Nephron (organoid): ENCODE measurements at regions not wholly inside any gene's neighbourhood (a gene's known extent, or its start where the extent isn't known, plus 50 kb on each side); places are given as distances from the start of the nearest gene placed in this dataset.

Experiments
- H3K27ac Mint-ChIP-seq, 3 experiments: 2 replicates each; pipeline ENCODE4 v1.8.0; 2020; ENCODE audit warnings: mixed read lengths in 3 of 3, mild to moderate bottlenecking in 2 of 3, moderate library complexity in 1 of 3
- H3K27me3 Mint-ChIP-seq: 2 replicates; pipeline ENCODE4 v1.8.0; 2021; ENCODE audit warnings: low read depth, mild to moderate bottlenecking, moderate library complexity, mixed read lengths
- H3K36me3 Mint-ChIP-seq: 2 replicates; pipeline ENCODE4 v1.8.0; 2020; ENCODE audit warnings: low read depth, mixed read lengths
- H3K4me1 Mint-ChIP-seq: 2 replicates; pipeline ENCODE4 v1.8.0; 2020; ENCODE audit warnings: mixed read lengths
- H3K4me3 Mint-ChIP-seq, 3 experiments: 2 replicates each; pipeline ENCODE4 v1.8.0; 2020; ENCODE audit warnings: mild to moderate bottlenecking in 3 of 3, mixed read lengths in 3 of 3, moderate library complexity in 2 of 3
- H3K9me3 Mint-ChIP-seq: 2 replicates; pipeline ENCODE4 v1.8.0; 2020; ENCODE audit warnings: mixed read lengths
- TF ChIP-seq, protein P1 (sequence below), 3 experiments: fragments of 200-600 bp; sonication (generic); IDR thresholded peaks; one replicate each; pipeline ENCODE4 v1.5.0; 2021; ENCODE audit warnings: antibody characterized with exemption in 3 of 3; ENCODE audit not compliant: unreplicated experiment in 3 of 3

DNA sequence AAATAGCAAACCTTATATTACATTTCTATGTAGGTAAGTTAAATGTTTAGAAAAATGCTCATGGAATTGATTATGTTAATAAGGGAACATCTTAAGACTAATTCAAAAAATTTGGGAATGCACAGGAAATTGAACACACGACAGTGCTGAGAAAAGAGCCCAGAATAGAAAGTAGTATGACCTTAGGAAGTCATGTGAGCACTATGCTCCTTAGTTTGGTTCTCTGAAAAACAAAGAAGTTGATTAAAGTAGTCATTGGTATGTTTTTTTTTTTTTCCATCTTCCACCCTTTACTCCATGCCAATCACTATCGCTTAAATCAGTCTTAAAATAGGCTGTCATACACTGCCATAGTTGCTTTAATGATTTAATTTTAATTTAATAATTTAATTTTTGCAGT is 242.9 kb downstream of the ANKRD7 start:
- Mint-ChIP-seq H3K4me3 (no peak overlapping the region), H3K36me3 (no peaks in the 10 kb centered on the region), H3K27me3 (no peaks in the 10 kb centered on the region), H3K9me3 (no peaks in the 10 kb centered on the region), H3K4me1 (no peaks in the 10 kb centered on the region), H3K27ac (no peak overlapping the region)
- TF ChIP-seq, protein P1, sequence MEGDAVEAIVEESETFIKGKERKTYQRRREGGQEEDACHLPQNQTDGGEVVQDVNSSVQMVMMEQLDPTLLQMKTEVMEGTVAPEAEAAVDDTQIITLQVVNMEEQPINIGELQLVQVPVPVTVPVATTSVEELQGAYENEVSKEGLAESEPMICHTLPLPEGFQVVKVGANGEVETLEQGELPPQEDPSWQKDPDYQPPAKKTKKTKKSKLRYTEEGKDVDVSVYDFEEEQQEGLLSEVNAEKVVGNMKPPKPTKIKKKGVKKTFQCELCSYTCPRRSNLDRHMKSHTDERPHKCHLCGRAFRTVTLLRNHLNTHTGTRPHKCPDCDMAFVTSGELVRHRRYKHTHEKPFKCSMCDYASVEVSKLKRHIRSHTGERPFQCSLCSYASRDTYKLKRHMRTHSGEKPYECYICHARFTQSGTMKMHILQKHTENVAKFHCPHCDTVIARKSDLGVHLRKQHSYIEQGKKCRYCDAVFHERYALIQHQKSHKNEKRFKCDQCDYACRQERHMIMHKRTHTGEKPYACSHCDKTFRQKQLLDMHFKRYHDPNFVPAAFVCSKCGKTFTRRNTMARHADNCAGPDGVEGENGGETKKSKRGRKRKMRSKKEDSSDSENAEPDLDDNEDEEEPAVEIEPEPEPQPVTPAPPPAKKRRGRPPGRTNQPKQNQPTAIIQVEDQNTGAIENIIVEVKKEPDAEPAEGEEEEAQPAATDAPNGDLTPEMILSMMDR (IDR thresholded peaks at IDR 0.05; ENCODE audit: unreplicated experiment in 3 of 3): no peak

DNA sequence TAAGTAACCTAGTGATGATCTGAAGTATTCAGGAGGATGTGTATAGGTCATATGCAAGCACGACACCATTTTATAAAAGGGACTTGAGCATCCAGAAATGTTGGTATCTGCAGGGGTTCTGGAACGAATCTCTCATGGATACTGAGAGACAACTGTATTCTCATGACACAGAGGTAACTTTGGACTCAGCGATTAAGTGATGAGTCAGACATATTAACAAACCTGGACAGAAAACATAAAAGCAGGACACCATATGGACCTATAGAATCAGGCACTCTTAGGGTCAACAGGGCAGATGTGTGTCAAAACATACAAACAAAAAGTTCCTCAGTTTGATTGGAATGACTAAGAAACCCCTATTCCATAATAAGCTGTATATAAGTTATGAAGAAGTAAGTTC is 248.1 kb downstream of the ANKRD7 start:
- no peaks in the 10 kb centered on the region for H3K36me3 Mint-ChIP-seq
- TF ChIP-seq, protein P1 (IDR thresholded peaks at IDR 0.05; ENCODE audit: unreplicated experiment in 3 of 3): no peak

DNA sequence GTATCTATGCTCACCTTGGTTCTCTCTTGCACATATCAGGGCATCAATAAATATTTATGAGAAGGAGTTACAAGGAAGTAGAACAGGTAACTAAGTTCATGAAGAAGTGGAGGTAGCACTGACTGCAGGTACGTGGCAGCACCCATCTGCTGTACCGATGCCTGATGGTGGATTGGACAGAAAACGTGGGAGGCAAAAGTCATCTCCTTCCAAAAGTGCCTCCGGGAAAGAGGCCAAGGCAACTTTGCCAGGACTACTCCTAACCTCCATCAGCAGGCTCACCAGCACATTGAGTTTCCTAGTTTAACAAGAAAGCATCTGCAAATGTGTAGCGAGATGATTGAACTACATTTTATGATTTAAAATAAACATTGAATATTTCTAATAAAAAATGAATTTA is 248.8 kb downstream of the ANKRD7 start:
- no peaks in the 10 kb centered on the region for H3K27me3 Mint-ChIP-seq
- H3K27ac Mint-ChIP-seq: no peak overlapping the region
- H3K4me3 Mint-ChIP-seq: no peak overlapping the region
- TF ChIP-seq, protein P1 (IDR thresholded peaks at IDR 0.05; ENCODE audit: unreplicated experiment in 3 of 3): no peak
- H3K9me3 Mint-ChIP-seq: no peaks in the 10 kb centered on the region
- H3K36me3 Mint-ChIP-seq: no peaks in the 10 kb centered on the region
- H3K4me1 Mint-ChIP-seq: no peaks in the 10 kb centered on the region

More for the DNA sequence above, 248.1 kb downstream of the ANKRD7 start:
- H3K27ac Mint-ChIP-seq: no peak overlapping the region
- no peaks in the 10 kb centered on the region for H3K9me3 Mint-ChIP-seq
- H3K27me3 Mint-ChIP-seq: no peaks in the 10 kb centered on the region
- H3K4me1 Mint-ChIP-seq: no peaks in the 10 kb centered on the region
- H3K4me3 Mint-ChIP-seq: no peak overlapping the region

DNA sequence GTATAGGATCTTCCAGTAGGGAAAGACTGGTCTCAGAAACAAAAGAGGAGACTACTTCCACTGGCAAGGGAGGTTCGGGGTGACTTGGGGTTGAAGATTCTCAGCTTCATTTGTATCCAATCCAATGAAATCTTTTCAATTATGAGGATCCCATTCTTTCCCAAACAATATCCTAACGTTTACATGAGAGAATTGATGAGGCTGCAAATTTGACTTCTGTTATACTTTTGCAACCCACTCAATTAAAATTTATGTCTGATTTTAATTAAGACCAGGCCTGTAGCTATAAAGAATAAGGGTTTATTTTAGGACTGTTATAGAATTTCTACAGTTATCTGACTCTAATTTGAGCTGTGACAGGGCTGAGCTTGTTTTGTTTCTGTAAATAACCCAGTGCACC is 251.5 kb downstream of the ANKRD7 start:
- Mint-ChIP-seq H3K27ac (no peak overlapping the region), H3K4me3 (no peak overlapping the region), H3K27me3 (no peaks in the 10 kb centered on the region), H3K36me3 (no peaks in the 10 kb centered on the region), H3K9me3 (peaks cover 6% of the 10 kb centered on the region), H3K4me1 (no peaks in the 10 kb centered on the region)
- TF ChIP-seq, protein P1 (IDR thresholded peaks at IDR 0.05; ENCODE audit: unreplicated experiment in 3 of 3): no peak

DNA sequence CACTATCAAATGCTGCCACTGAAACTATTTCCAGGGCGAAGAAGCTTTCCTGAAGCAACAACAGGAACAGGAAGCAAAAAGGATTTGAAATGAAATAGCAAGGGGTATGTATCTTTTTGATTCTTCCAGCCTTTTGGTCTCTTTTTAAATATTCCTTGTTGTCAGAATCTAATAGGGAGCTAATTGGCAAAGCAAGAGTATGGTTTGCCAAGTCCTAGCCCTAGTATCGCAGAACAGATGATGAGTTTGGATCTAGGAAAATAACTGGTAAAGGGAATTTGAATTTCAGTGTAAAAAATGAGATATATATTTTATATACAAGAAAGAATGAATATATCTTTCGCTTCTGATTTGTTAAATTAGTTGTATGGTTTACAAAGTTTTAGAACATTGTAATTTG is 252.5 kb downstream of the ANKRD7 start:
- H3K4me1 Mint-ChIP-seq: no peaks in the 10 kb centered on the region
- H3K4me3 Mint-ChIP-seq: no peak overlapping the region
- H3K27ac Mint-ChIP-seq: no peak overlapping the region
- no peaks in the 10 kb centered on the region for H3K36me3 Mint-ChIP-seq
- TF ChIP-seq, protein P1 (IDR thresholded peaks at IDR 0.05; ENCODE audit: unreplicated experiment in 3 of 3): no peak
- no peaks in the 10 kb centered on the region for H3K27me3 Mint-ChIP-seq
- H3K9me3 Mint-ChIP-seq: peaks cover 7% of the 10 kb centered on the region

DNA sequence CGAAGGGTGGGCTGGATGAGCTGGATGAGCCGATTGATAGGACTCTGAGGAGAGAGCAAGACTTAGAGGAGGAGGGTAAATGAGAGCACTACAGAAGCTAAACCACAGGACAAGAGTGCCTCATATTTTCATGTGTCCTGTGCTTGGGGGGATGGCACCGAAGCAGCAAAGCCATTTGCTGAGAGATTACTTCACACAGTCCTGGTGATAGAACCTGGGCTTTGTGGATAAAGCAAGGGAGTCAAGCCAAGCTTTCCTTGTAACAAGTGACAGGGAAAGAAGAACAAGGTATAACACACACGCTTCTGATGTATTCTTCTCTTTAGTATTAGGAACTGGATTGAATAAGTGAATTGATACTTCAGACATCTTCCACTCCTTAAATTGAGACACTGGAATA is 253.7 kb downstream of the ANKRD7 start:
- Mint-ChIP-seq H3K27me3 (no peaks in the 10 kb centered on the region), H3K4me1 (no peaks in the 10 kb centered on the region)
- TF ChIP-seq, protein P1 (IDR thresholded peaks at IDR 0.05; ENCODE audit: unreplicated experiment in 3 of 3): no peak

More for the DNA sequence above, 253.7 kb downstream of the ANKRD7 start:
- Mint-ChIP-seq H3K4me3 (no peak overlapping the region), H3K9me3 (peaks cover 12% of the 10 kb centered on the region), H3K36me3 (no peaks in the 10 kb centered on the region), H3K27ac (no peak overlapping the region)
